Epithelial cell of proximal tubule (primary cell): ENCODE measurements at regions not wholly inside any gene's neighbourhood (a gene's known extent, or its start where the extent isn't known, plus 50 kb on each side); places are given as distances from the start of the nearest gene placed in this dataset.

Experiments used
- DNase-seq: peaks from one replicate; pipeline ENCODE4 v3.0.0-alpha.2; 2011; ENCODE audit warnings: low read depth
- H3K4me3 ChIP-seq: 2 replicates; pipeline ENCODE4 v1.5.1; 2011; ENCODE audit warnings: low read depth, mild to moderate bottlenecking, low read length
- CTCF ChIP-seq: conservative IDR thresholded peaks from 2 replicates; pipeline ENCODE4 v1.5.1; 2012; ENCODE audit warnings: low read depth, mild to moderate bottlenecking, low read length

GRCh38 chr14:71684323-71684722, 247.9 kb upstream of the RGS6 start:
- H3K4me3 ChIP-seq, result no peak overlapping the region
- DNase-seq, result no peak
- no peak for TF ChIP-seq CTCF

- H3K4me3 ChIP-seq, result no peak overlapping the region
- no peak for DNase-seq
- TF ChIP-seq CTCF, result no peak
Observed at GRCh38 chr14:71686677-71687076, 245.6 kb upstream of the RGS6 start.

GRCh38 chr14:71687166-71687831, 244.9 kb upstream of the RGS6 start:
- no peak for DNase-seq
- H3K4me3 ChIP-seq, result no peak overlapping the region
- no peak for TF ChIP-seq CTCF

- TF ChIP-seq CTCF, result no peak
- DNase-seq, result no peak
- no peak overlapping the region for H3K4me3 ChIP-seq
Observed at GRCh38 chr14:71688576-71688975, 243.7 kb upstream of the RGS6 start.

GRCh38 chr14:71690478-71690877, 241.8 kb upstream of the RGS6 start:
- TF ChIP-seq CTCF, result no peak
- no peak for DNase-seq

GRCh38 chr14:71692496-71692895, 239.7 kb upstream of the RGS6 start:
- no peak overlapping the region for H3K4me3 ChIP-seq
- DNase-seq, result no peak
- no peak for TF ChIP-seq CTCF

More at GRCh38 chr14:71690478-71690877, 241.8 kb upstream of the RGS6 start:
- H3K4me3 ChIP-seq, result no peak overlapping the region

- no peak overlapping the region for H3K4me3 ChIP-seq
- DNase-seq, result no peak
- no peak for TF ChIP-seq CTCF
Observed at GRCh38 chr14:71693381-71693780, 238.8 kb upstream of the RGS6 start.
